ENCODE measurements at regions not wholly inside any gene's neighbourhood (a gene's known extent, or its start where the extent isn't known, plus 50 kb on each side); places are given as distances from the start of the nearest gene placed in this dataset.

DNA sequence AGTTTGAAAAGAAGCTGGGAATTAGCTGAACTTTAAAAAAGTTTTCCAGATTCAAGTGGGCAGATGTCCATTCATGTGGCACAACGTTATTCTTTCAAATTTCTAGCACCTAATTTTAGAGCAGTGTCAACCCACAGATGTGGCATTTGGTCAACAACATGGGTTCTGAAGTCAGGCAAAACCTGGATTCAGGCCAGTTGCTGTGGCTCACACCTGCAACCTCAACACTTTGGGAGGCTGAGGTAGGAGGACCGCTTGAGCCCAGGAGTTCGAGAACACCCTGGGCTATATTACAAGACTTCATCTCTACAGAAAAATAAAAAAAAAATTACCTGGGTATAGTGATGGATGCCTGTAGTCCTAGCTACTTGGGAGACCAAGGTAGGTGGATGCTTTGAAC lies 380.2 kb upstream of the SALL1 start:
- TF ChIP-seq POLR2A (IDR thresholded peaks at IDR 0.05; ENCODE audit: insufficient read depth in 1 of 2, low read depth in 2 of 2, low read length in 2 of 2) (no peak), TAF1 (CRISPR knock-in tag; IDR thresholded peaks at IDR 0.05) (no peak), MTF1 (CRISPR knock-in tag; IDR thresholded peaks at IDR 0.05) (no peak), ZNF160 (CRISPR knock-in tag; IDR thresholded peaks at IDR 0.05) (no peak), DR1 (CRISPR knock-in tag; IDR thresholded peaks at IDR 0.05) (no peak), SP1 (IDR thresholded peaks at IDR 0.05) (no peak), SP1 (CRISPR knock-in tag; IDR thresholded peaks at IDR 0.05) (no peak)
